Natural killer cell (primary cell): ENCODE measurements at regions not wholly inside any gene's neighbourhood (a gene's known extent, or its start where the extent isn't known, plus 50 kb on each side); places are given as distances from the start of the nearest gene placed in this dataset.

ENCODE experiments used
- ATAC-seq, 3 donors: fragments of 150-1000 bp in 2 of 3; fragments of 200-7000 bp in 1 of 3; cut with Tn5 transposase; 1 replicate in 1 of 3; 2 replicates in 2 of 3; pipeline ENCODE4 v1.10.0; 2021; ENCODE audit warnings: mild to moderate bottlenecking in 2 of 3, moderate library complexity in 2 of 3
- DNase-seq, 2 donors: peaks; one replicate each; pipeline versions ENCODE4 v3.0.0 to v3.0.0-alpha.2; 2013 to 2021; ENCODE audit warnings: mixed read lengths in 1 of 2
- H3K27ac ChIP-seq: one replicate; pipeline ENCODE4 v1.5.1; 2013; ENCODE audit warnings: mild to moderate bottlenecking, low read length
- H3K27me3 ChIP-seq: one replicate; pipeline ENCODE4 v1.6.1; 2013; ENCODE audit warnings: low read length; ENCODE audit not compliant: control insufficient read depth, insufficient read depth
- H3K36me3 ChIP-seq: one replicate; pipeline ENCODE4 v1.6.1; 2013; ENCODE audit warnings: low read length; ENCODE audit not compliant: control insufficient read depth, insufficient read depth
- H3K4me1 ChIP-seq: one replicate; pipeline ENCODE4 v1.6.1; 2013; ENCODE audit warnings: low read length; ENCODE audit not compliant: control insufficient read depth, insufficient read depth
- H3K4me3 ChIP-seq: one replicate; pipeline ENCODE4 v1.5.1; 2013; ENCODE audit warnings: low read length
- H3K9me3 ChIP-seq: one replicate; pipeline ENCODE4 v1.6.1; 2013; ENCODE audit warnings: low read length; ENCODE audit not compliant: control insufficient read depth, insufficient read depth
- H3K27ac Mint-ChIP-seq, 2 donors: one replicate each; pipeline ENCODE4 v1.8.0; 2022; ENCODE audit warnings: mild to moderate bottlenecking in 2 of 2, mixed read lengths in 2 of 2, moderate library complexity in 1 of 2
- H3K27me3 Mint-ChIP-seq, 2 donors: one replicate each; pipeline ENCODE4 v1.8.0; 2022; ENCODE audit warnings: low read depth in 2 of 2, mixed read lengths in 2 of 2
- H3K36me3 Mint-ChIP-seq: one replicate; pipeline ENCODE4 v1.8.0; 2022; ENCODE audit warnings: mixed read lengths
- H3K4me1 Mint-ChIP-seq, 2 donors: one replicate each; pipeline ENCODE4 v1.8.0; 2022; ENCODE audit warnings: mixed read lengths in 2 of 2
- H3K4me3 Mint-ChIP-seq: one replicate; pipeline ENCODE4 v1.8.0; 2022; ENCODE audit warnings: mild to moderate bottlenecking, moderate library complexity, mixed read lengths
- H3K9me3 Mint-ChIP-seq, 2 donors: one replicate each; pipeline ENCODE4 v1.8.0; 2022; ENCODE audit warnings: mixed read lengths in 2 of 2
- CTCF ChIP-seq: fragments of 200-600 bp; IDR thresholded peaks from one replicate; pipeline ENCODE4 v1.8.0; 2022; ENCODE audit warnings: antibody characterized with exemption
- WGBS: methylation state at CpG from one replicate; pipeline ENCODE4 v1.1.7; 2013; ENCODE audit warnings: missing lambda C conversion rate; ENCODE audit not compliant: insufficient coverage; 5-methylcytosine and 5-hydroxymethylcytosine counted together
- intact Hi-C: fragments of 100-400 bp; cut with micrococcal nuclease; formaldehyde crosslinking; loops from one replicate; pipeline ENCODE4 v1.14.2; 2022

- intact Hi-C loops = no loop called here
- Histone ChIP-seq H3K9me3 (no peaks in the 10 kb centered on the region), H3K4me1 (peaks cover 13% of the 10 kb centered on the region), H3K4me3 (no peak overlapping the region), H3K27me3 (peaks cover 7% of the 10 kb centered on the region), H3K36me3 (no peaks in the 10 kb centered on the region), H3K27ac (no peak overlapping the region)
- no peak for DNase-seq
- Mint-ChIP-seq H3K27ac (no peak overlapping the region), H3K36me3 (no peaks in the 10 kb centered on the region), H3K9me3 (no peaks in the 10 kb centered on the region), H3K4me3 (peak overlapping the region; percentile 90), H3K27me3 (peaks cover 42 to 54% of the 10 kb centered on the region in 2 donors), H3K4me1 (peaks cover 19% of the 10 kb centered on the region in 2 donors)
- WGBS = 58% methylated on average over 2 of the region's 3 CpGs
- ATAC-seq = no peak
- TF ChIP-seq CTCF = no peak
These were observed 62.8 kb downstream of the SPATA31C2 start for GRCh38 chr9:88075506-88075905.

- Mint-ChIP-seq H3K36me3 (no peaks in the 10 kb centered on the region), H3K27me3 (peaks cover 46 to 60% of the 10 kb centered on the region in 2 donors), H3K4me1 (peaks cover 19% of the 10 kb centered on the region in 2 donors), H3K27ac (no peak overlapping the region), H3K9me3 (no peaks in the 10 kb centered on the region), H3K4me3 (no peak overlapping the region)
- intact Hi-C loops = no loop called here
- H3K9me3 ChIP-seq = no peaks in the 10 kb centered on the region
- no peak overlapping the region for H3K27ac ChIP-seq
- H3K4me3 ChIP-seq = no peak overlapping the region
- no peak for TF ChIP-seq CTCF
- H3K36me3 ChIP-seq = no peaks in the 10 kb centered on the region
- H3K4me1 ChIP-seq = peaks cover 13% of the 10 kb centered on the region
- 100% methylated on average over 2 of the region's 5 CpGs for WGBS
- no peak for ATAC-seq
- H3K27me3 ChIP-seq = peaks cover 7% of the 10 kb centered on the region
- no peak for DNase-seq
These were observed 63.3 kb downstream of the SPATA31C2 start for GRCh38 chr9:88074931-88075330.

GRCh38 chr9:88072831-88073375, 65.4 kb downstream of the SPATA31C2 start:
- intact Hi-C loops = no loop called here
- no peak overlapping the region for H3K27ac ChIP-seq
- ATAC-seq (no peak), DNase-seq (no peak)
- H3K36me3 ChIP-seq = no peaks in the 10 kb centered on the region
- H3K4me3 ChIP-seq = no peak overlapping the region
- Mint-ChIP-seq H3K4me1 (peaks cover 19% of the 10 kb centered on the region in 2 donors), H3K27me3 (peaks cover 50 to 64% of the 10 kb centered on the region in 2 donors), H3K36me3 (no peaks in the 10 kb centered on the region), H3K27ac (no peak overlapping the region), H3K4me3 (no peak overlapping the region), H3K9me3 (no peaks in the 10 kb centered on the region)
- no peaks in the 10 kb centered on the region for H3K9me3 ChIP-seq
- H3K27me3 ChIP-seq = peaks cover 7% of the 10 kb centered on the region
- H3K4me1 ChIP-seq = peaks cover 13% of the 10 kb centered on the region
- 97% methylated on average over 2 of the region's 2 CpGs for WGBS
- no peak for TF ChIP-seq CTCF

- no peak overlapping the region for H3K27ac Mint-ChIP-seq
- no peaks in the 10 kb centered on the region for H3K36me3 ChIP-seq
- ATAC-seq = no peak
- intact Hi-C loops = no loop called here
- peaks cover 8 to 10% of the 10 kb centered on the region in 2 donors for H3K4me1 Mint-ChIP-seq
- no peaks in the 10 kb centered on the region for H3K9me3 ChIP-seq
- no peaks in the 10 kb centered on the region for H3K9me3 Mint-ChIP-seq
- no CpG with 5 or more reads among the region's 2 CpGs for WGBS
- H3K4me3 Mint-ChIP-seq = no peak overlapping the region
- peaks cover 51 to 71% of the 10 kb centered on the region in 2 donors for H3K27me3 Mint-ChIP-seq
- peaks cover 6% of the 10 kb centered on the region for H3K4me1 ChIP-seq
- no peaks in the 10 kb centered on the region for H3K36me3 Mint-ChIP-seq
- no peak overlapping the region for H3K4me3 ChIP-seq
- no peak for TF ChIP-seq CTCF
- H3K27ac ChIP-seq = no peak overlapping the region
- no peak for DNase-seq
- H3K27me3 ChIP-seq = peaks cover 5% of the 10 kb centered on the region
These were observed 66.9 kb downstream of the SPATA31C2 start for GRCh38 chr9:88071331-88071730.
